Fibroblast of villous mesenchyme (primary cell): ENCODE measurements at regions not wholly inside any gene's neighbourhood (a gene's known extent, or its start where the extent isn't known, plus 50 kb on each side); places are given as distances from the start of the nearest gene placed in this dataset.

Experiments
- DNase-seq: peaks from one replicate; pipeline ENCODE4 v3.0.0-alpha.2; 2010; ENCODE audit warnings: low read depth
- H3K4me3 ChIP-seq: 2 replicates; pipeline ENCODE4 v1.5.1; 2011; ENCODE audit warnings: low read depth, mild to moderate bottlenecking, low read length
- CTCF ChIP-seq: IDR thresholded peaks from 2 replicates; pipeline ENCODE4 v1.5.1; 2012; ENCODE audit warnings: low read depth, mild to moderate bottlenecking, low read length; ENCODE audit not compliant: insufficient read depth

- no peak for TF ChIP-seq CTCF
- no peak for DNase-seq
- H3K4me3 ChIP-seq: no peak overlapping the region
Measured at GRCh38 chr2:56088411-56088810, 95.4 kb upstream of the CCDC85A start.

- H3K4me3 ChIP-seq: no peak overlapping the region
- no peak for DNase-seq
- no peak for TF ChIP-seq CTCF
Measured at GRCh38 chr2:56089931-56090330, 93.9 kb upstream of the CCDC85A start.

GRCh38 chr2:56099963-56100362 lies 83.8 kb upstream of the CCDC85A start:
- DNase-seq: no peak
- no peak for TF ChIP-seq CTCF
- no peak overlapping the region for H3K4me3 ChIP-seq

- no peak for DNase-seq
- no peak for TF ChIP-seq CTCF
Measured at GRCh38 chr2:56100791-56101312, 82.9 kb upstream of the CCDC85A start.

GRCh38 chr2:56102098-56102497 lies 81.7 kb upstream of the CCDC85A start:
- no peak for TF ChIP-seq CTCF
- no peak for DNase-seq

More at GRCh38 chr2:56100791-56101312, 82.9 kb upstream of the CCDC85A start:
- H3K4me3 ChIP-seq: no peak overlapping the region

GRCh38 chr2:56102866-56103265 lies 80.9 kb upstream of the CCDC85A start:
- no peak overlapping the region for H3K4me3 ChIP-seq
- no peak for DNase-seq
- TF ChIP-seq CTCF: no peak

More at GRCh38 chr2:56102098-56102497, 81.7 kb upstream of the CCDC85A start:
- no peak overlapping the region for H3K4me3 ChIP-seq

GRCh38 chr2:56104962-56105361 lies 78.8 kb upstream of the CCDC85A start:
- H3K4me3 ChIP-seq: no peak overlapping the region
- TF ChIP-seq CTCF: no peak
- DNase-seq: no peak
